Chondrocyte (in vitro differentiated cells): ENCODE measurements at regions not wholly inside any gene's neighbourhood (a gene's known extent, or its start where the extent isn't known, plus 50 kb on each side); places are given as distances from the start of the nearest gene placed in this dataset.

Source experiments
- DNase-seq: peaks from one replicate; pipeline ENCODE4 v3.0.0; 2021; ENCODE audit warnings: mixed read lengths, low spot score
- H3K27ac Mint-ChIP-seq: one replicate; pipeline ENCODE4 v1.8.0; 2021; ENCODE audit warnings: mild to moderate bottlenecking, moderate library complexity, mixed read lengths; ENCODE audit not compliant: unreplicated experiment
- H3K27me3 Mint-ChIP-seq: 2 replicates; pipeline ENCODE4 v1.8.0; 2021; ENCODE audit warnings: low read depth, mixed read lengths
- H3K36me3 Mint-ChIP-seq: 2 replicates; pipeline ENCODE4 v1.8.0; 2021; ENCODE audit warnings: low read depth, mixed read lengths
- H3K4me1 Mint-ChIP-seq: 2 replicates; pipeline ENCODE4 v1.8.0; 2021; ENCODE audit warnings: low read depth, mild to moderate bottlenecking, mixed read lengths
- H3K4me3 Mint-ChIP-seq: one replicate; pipeline ENCODE4 v1.8.0; 2021; ENCODE audit warnings: mild to moderate bottlenecking, moderate library complexity, mixed read lengths; ENCODE audit not compliant: unreplicated experiment
- H3K9me3 Mint-ChIP-seq: 2 replicates; pipeline ENCODE4 v1.8.0; 2021; ENCODE audit warnings: low read depth, mixed read lengths
- TF ChIP-seq, protein P1 (sequence below): fragments of 200-600 bp; sonication (generic); IDR thresholded peaks from 2 replicates; pipeline ENCODE4 v1.5.0; 2021; ENCODE audit warnings: antibody characterized with exemption, mild to moderate bottlenecking, moderate library complexity

- TF ChIP-seq, protein P1, sequence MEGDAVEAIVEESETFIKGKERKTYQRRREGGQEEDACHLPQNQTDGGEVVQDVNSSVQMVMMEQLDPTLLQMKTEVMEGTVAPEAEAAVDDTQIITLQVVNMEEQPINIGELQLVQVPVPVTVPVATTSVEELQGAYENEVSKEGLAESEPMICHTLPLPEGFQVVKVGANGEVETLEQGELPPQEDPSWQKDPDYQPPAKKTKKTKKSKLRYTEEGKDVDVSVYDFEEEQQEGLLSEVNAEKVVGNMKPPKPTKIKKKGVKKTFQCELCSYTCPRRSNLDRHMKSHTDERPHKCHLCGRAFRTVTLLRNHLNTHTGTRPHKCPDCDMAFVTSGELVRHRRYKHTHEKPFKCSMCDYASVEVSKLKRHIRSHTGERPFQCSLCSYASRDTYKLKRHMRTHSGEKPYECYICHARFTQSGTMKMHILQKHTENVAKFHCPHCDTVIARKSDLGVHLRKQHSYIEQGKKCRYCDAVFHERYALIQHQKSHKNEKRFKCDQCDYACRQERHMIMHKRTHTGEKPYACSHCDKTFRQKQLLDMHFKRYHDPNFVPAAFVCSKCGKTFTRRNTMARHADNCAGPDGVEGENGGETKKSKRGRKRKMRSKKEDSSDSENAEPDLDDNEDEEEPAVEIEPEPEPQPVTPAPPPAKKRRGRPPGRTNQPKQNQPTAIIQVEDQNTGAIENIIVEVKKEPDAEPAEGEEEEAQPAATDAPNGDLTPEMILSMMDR: no peak
- H3K9me3 Mint-ChIP-seq: no peaks in the 10 kb centered on the region
- no peaks in the 10 kb centered on the region for H3K36me3 Mint-ChIP-seq
- H3K4me1 Mint-ChIP-seq: peaks cover 15% of the 10 kb centered on the region
- no peak overlapping the region for H3K4me3 Mint-ChIP-seq
- H3K27me3 Mint-ChIP-seq: peaks cover 6% of the 10 kb centered on the region
- no peak overlapping the region for H3K27ac Mint-ChIP-seq
- DNase-seq: no peak
Observed at GRCh38 chr6:14544666-14545065, 427.1 kb downstream of the CD83 start.

DNA sequence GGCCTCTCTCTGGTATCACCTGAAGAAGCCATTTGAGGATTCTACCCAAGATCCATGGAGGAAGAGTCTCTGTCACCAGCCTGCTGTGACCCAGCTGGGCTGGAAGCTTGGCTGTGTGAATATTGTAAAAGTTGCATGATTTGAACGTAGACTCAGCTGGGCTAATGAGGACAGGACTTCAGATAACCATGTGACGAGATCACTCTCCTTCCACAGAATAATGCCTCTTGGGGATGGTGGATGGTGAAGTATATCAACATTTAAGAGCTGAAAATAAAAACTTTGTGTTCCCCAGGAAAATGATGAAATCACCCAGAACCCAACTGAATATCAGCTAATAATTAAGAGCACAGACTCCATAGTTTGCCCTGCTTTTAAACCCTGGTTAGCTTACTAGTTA lies 427.9 kb downstream of the CD83 start:
- H3K9me3 Mint-ChIP-seq: no peaks in the 10 kb centered on the region
- H3K4me1 Mint-ChIP-seq: peaks cover 9% of the 10 kb centered on the region
- TF ChIP-seq, protein P1: no peak
- peaks cover 6% of the 10 kb centered on the region for H3K27me3 Mint-ChIP-seq
- no peak for DNase-seq
- H3K27ac Mint-ChIP-seq: no peak overlapping the region
- no peaks in the 10 kb centered on the region for H3K36me3 Mint-ChIP-seq
- no peak overlapping the region for H3K4me3 Mint-ChIP-seq

GRCh38 chr6:14546036-14546435 lies 428.5 kb downstream of the CD83 start:
- no peak overlapping the region for H3K4me3 Mint-ChIP-seq
- DNase-seq: no peak
- no peak overlapping the region for H3K27ac Mint-ChIP-seq
- TF ChIP-seq, protein P1: no peak
- no peaks in the 10 kb centered on the region for H3K36me3 Mint-ChIP-seq
- peaks cover 6% of the 10 kb centered on the region for H3K27me3 Mint-ChIP-seq
- H3K4me1 Mint-ChIP-seq: peaks cover 10% of the 10 kb centered on the region
- H3K9me3 Mint-ChIP-seq: no peaks in the 10 kb centered on the region

GRCh38 chr6:14547284-14547998 lies 429.9 kb downstream of the CD83 start:
- Mint-ChIP-seq H3K4me3 (no peak overlapping the region), H3K4me1 (peaks cover 16% of the 10 kb centered on the region)

DNA sequence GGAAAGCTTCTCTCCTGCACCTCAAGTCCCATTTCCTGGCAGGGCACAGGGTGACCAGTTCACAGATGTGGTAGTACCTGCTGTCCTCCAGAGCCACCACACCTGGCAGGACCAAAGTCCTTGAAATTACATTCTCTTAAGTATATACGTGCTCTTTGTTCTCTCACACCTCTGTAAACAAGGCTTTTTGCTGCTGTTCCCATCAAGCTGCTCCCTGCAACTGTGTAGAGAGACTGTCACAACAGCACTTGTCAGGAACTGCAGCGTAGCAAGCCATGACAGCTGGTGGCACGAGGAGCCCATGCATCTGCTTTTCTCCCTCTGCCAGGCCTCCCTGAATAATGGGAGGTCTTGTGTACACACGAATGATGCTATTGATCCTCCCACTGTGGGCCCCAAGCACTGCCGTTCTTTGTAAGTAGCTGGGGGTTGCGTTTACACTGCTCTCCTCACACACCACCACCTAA lies 431.8 kb downstream of the CD83 start:
- H3K27ac Mint-ChIP-seq: no peak overlapping the region
- no peaks in the 10 kb centered on the region for H3K36me3 Mint-ChIP-seq
- no peak for DNase-seq
- peaks cover 8% of the 10 kb centered on the region for H3K27me3 Mint-ChIP-seq
- TF ChIP-seq, protein P1: no peak
- H3K4me3 Mint-ChIP-seq: no peak overlapping the region
- H3K4me1 Mint-ChIP-seq: peaks cover 16% of the 10 kb centered on the region
- no peaks in the 10 kb centered on the region for H3K9me3 Mint-ChIP-seq

More at GRCh38 chr6:14547284-14547998, 429.9 kb downstream of the CD83 start:
- Mint-ChIP-seq H3K9me3 (no peaks in the 10 kb centered on the region), H3K27ac (no peak overlapping the region), H3K36me3 (no peaks in the 10 kb centered on the region), H3K27me3 (peaks cover 8% of the 10 kb centered on the region)
- no peak for DNase-seq
- TF ChIP-seq, protein P1: no peak
